ENCODE measurements at regions not wholly inside any gene's neighbourhood (a gene's known extent, or its start where the extent isn't known, plus 50 kb on each side); places are given as distances from the start of the nearest gene placed in this dataset.

GRCh38 chr2:550860-551567, 126.2 kb downstream of the TMEM18 start:
- no peak for DNase-seq
- ATAC-seq: no peak

DNA sequence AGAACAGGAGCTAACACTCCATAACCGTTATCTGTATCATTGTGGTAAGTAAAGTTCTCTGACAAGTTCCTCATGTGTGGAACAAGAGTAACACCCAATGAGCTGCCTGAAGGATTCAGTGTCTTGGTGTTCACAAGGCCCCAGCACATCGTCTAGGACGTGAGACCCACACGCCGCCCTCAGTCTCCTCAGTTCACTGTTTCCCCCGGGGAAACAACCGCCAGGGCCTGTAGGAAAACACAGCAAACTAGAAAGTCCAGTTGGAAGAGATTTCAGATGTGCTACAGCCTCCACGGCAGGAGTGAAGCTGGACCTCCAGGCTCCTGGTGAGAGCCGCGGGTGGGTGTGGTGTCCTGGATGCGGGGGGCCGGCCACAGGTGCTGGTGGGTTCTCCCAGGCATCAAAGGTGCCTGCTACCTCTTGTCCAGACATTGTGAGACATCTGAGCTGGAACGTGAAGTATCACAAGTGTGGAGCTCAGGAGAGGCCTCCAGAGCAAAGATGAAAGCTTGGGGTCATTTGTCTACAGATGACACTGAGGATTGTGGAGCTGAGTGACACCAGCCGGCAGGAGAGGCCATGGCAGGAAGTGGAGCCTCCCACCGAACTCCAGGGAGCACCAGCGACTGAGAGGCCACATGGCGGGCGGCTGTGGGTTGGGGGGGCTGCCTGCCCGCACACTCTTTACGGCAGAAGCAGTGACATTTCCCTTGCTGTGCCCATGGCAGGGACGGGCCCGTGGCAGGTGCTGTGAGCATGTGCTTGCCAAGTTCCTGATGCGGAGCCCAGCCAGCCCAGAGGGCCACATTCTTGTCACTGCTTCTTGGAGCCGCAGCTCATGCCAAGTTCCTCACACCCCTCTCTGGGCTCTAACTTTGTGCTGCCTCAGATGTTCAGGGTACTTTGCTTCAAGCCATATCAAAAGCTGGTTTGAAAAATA, 131.2 kb downstream of the TMEM18 start:
- ATAC-seq (no peak), DNase-seq (no peak)

DNA sequence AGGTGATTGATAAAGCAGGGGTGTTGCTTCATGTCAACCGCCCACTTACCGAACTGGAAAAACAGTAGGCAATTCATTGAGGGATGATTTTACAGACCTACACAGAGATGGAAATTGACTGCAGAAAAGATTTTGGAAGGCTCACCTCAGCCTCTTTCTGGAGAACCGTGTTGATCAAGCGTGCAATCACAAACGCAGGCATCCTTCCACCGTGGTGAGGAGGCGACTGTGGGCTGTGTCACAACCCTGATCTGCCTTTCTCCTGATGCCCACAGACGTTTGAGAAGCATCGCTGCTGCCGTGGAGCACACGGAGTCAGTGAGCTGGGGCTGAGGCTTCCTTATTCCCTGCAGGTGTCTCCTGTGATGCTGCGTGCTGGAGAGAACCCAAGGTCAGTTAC, 132.0 kb downstream of the TMEM18 start:
- ATAC-seq: no peak
- DNase-seq: no peak

GRCh38 chr2:538646-539045, 138.6 kb downstream of the TMEM18 start:
- ATAC-seq (no peak), DNase-seq (no peak)

GRCh38 chr2:535222-535621, 142.0 kb downstream of the TMEM18 start:
- DNase-seq (no peak), ATAC-seq (no peak)

DNA sequence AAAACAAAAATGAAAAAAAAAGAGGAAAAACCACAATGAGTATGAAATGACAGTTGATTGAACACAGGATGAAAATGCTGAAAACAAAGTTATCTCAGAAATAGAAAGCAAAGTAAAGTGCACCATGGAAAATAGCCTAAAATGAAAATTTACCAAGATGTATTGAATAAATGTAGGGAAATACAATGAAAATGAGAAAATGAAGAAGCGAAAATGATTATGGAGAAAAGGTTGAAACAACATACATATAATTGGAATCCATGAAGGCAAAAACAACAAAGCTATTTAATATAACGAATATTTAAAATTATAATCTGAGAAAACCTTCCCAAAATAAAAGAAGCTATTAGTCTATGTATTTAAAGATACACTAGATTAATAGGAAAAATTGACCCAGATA, 147.4 kb downstream of the TMEM18 start:
- no peak for ATAC-seq
- DNase-seq: no peak

DNA sequence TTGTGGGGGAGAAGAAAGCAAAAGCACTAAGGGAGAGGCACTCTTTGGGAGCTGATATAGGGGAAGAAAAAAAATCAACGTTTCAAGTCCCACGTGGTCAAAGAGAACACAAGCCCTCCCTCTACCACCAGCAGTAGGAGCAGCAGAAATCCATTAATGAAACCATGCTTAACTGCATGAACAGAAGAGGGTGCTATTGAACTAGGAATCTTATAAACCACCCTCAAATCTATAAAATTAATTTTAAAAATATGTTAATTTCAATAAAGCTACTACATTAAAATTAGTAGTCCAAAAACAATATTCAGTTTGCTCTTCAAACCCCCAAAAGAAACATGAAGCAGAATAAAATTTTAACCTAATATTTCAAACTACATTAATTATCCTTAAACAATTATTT, 147.8 kb downstream of the TMEM18 start:
- no peak for ATAC-seq
- no peak for DNase-seq

- ATAC-seq (no peak), DNase-seq (no peak)
These were observed 149.6 kb downstream of the TMEM18 start for GRCh38 chr2:527581-527980.

- no peak for DNase-seq
- ATAC-seq: no peak
These were observed 150.3 kb downstream of the TMEM18 start for GRCh38 chr2:526918-527317.

- ATAC-seq: no peak
These were observed 151.6 kb downstream of the TMEM18 start for GRCh38 chr2:525611-526010.

DNA sequence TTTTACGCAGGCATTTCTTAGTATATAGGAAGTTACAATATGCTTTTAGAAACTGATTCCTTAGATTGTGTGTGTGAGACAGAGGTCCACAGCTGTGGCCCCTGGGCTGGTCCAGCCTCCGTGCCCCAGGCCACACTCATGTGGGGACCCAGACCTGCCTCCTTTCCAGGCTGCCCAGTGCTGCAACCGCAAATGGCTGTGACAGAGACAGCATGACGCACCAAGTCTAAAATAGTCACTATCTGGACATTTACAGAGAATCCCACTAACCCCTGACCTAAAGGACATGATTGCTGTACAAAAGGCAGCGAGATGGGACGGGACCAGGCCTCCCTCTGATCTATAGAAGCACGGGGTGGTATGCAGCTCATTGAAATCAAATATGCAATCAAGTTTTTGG, 152.2 kb downstream of the TMEM18 start:
- DNase-seq (no peak), ATAC-seq (no peak)

More at GRCh38 chr2:525611-526010, 151.6 kb downstream of the TMEM18 start:
- no peak for DNase-seq

DNA sequence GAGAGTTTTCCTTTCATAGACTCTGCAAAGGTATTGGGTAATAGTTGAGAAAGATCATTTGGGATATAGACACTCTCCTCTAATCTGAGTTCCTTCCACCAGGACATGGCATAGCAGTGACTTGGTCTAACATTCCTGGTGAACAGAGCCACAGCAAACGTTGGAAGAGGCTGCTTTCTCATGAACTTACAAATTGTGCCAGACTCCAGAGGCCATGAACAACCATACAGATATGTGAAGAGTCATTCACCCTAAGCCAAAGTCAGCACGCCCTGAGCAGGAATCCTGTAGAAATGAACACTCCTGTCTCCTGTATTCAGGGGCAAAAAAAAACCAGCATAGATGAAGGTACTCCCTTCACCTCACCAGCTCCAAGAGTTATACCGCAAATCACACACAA, 152.8 kb downstream of the TMEM18 start:
- DNase-seq (no peak), ATAC-seq (no peak)

DNA sequence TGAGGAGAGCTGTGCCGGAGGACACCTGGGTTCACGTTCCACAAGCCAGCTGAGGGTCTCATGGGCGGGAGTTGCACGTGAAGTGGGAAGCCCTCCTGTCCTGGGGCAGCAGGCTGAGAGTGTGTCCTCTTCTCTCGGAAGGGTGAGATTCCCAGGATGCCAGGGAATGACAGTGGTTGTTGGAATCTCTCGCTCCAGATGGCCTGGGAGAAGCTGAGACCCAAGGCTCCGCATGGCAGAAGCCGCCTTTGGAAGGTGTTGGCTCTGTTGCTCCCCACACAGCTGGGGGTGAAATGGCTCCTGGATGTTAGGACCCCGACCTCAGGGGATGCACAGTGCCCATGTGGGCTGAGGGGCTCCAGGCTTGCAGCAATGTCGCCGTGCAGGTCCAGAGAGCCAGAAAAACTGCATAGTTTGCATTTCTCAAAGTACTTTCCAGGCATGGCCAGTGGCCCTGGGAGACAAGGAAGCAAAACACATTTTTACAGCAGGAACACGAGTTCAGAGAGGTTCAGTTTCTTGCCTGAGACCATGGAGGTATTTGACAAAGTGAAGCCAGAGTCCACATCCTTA, 153.4 kb downstream of the TMEM18 start:
- no peak for ATAC-seq

GRCh38 chr2:522776-523175, 154.4 kb downstream of the TMEM18 start:
- DNase-seq (no peak), ATAC-seq (no peak)

More for the DNA sequence above, 153.4 kb downstream of the TMEM18 start:
- DNase-seq: no peak

GRCh38 chr2:521853-522530, 155.2 kb downstream of the TMEM18 start:
- no peak for ATAC-seq
- DNase-seq: no peak

DNA sequence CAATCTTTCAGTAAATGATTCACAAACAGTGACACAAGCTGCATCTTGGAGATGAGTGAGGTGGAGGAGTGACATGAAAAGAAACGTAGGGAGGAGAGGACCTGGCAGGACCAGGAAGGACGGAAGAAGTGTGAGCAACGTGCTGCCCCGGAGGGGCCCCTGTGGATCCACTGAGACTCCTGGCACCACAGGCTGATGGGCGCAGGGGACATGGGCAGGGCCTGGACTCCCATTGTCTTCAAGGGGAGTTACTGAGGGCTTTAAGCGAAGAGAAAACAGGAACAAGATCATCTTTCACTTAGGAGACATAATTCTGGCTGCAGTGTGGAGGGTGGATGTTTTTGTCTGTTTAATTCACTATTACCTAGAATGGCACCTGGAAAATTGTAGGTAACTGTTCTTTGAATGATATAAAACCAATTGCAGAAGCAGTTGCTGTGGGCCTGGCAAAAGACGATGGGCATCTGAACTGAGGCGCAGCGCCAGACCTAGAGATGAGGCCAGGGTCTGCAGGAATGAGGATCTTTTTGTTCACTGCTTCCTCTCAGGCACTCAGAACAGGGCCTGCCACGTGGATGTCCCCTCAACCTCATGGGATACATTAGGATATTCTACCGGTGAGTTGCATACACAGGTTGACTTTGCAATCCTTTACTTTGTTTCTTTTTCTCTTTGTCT, 156.4 kb downstream of the TMEM18 start:
- no peak for ATAC-seq
- no peak for DNase-seq

DNA sequence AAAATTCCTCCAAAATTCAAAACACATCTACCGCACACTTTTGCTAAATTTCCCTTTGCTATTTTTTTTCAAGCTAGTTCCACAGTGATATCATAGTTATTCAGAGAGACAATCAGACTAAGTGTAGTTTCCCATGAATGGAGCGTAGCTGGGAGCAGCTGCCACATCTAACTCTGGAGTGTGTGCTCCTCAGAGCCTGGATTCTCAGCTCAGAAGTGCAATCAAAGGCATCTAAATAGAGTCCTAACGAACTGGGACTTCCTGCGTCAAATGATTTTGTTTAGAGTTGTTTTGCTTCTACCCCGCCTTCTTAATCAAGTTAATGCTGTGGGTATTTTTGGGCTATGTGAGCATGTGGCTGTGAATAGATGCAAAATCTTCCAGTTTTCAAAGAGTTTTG, 160.3 kb downstream of the TMEM18 start:
- no peak for ATAC-seq
- DNase-seq: no peak

DNA sequence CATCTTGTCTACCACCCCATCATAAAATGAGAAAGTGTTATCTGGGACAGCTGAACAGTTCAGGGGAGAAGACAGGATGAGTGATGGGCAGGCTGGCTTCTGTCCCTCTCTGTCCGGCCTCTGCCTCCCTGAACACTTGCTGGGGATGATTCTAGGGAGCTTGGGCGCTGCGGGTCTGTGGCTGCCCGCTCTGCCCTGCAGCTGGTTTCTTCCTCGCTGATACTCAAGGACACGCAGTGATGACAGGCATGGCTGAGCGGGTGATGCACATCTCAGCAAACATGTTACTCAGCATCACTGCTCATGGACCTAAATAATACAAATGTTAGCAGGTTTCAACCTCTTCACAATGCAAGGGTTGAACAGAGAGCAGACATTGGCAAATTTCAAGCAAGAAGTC, 161.1 kb downstream of the TMEM18 start:
- no peak for DNase-seq
- no peak for ATAC-seq

GRCh38 chr2:515441-516127, 161.6 kb downstream of the TMEM18 start:
- ATAC-seq (no peak), DNase-seq (no peak)

GRCh38 chr2:513981-514706, 163.1 kb downstream of the TMEM18 start:
- ATAC-seq: no peak
- DNase-seq: no peak

DNA sequence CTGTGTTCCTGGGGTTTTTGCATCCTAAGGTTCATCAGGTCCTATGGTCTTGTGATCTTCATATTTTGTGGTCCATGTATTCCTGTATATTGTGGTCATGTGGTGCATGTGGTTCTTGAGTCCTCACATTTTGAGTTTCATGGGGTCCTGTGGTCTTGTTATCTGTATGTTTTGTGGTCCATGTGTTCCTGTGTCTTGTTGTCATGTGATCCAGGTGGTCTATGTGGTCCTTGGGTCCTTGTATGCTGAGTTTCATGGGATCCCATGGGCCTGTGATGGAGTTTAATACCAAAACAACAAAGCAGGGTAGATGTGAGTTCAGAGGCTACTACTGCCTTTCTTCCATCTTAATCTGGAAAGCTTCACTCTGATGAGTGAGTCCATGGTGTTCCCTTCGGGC, 166.4 kb downstream of the TMEM18 start:
- no peak for ATAC-seq
- DNase-seq: no peak

Measured in stimulated activated naive CD8-positive, alpha-beta T cell treated with anti-CD3 and anti-CD28 coated beads, Interleukin-15, Interleukin-2, amounts not matched to agents 100 U/mL and 50 U/mL, for 24 hours (primary cell).